Lung (tissue), 11 donors: ENCODE measurements at regions not wholly inside any gene's neighbourhood (a gene's known extent, or its start where the extent isn't known, plus 50 kb on each side); places are given as distances from the start of the nearest gene placed in this dataset.

Experiments
- ATAC-seq: fragments of 200-7000 bp; cut with Tn5 transposase; one replicate; pipeline ENCODE4 v1.9.1; 2020; ENCODE audit warnings: moderate number of reproducible peaks; ENCODE audit not compliant: insufficient read depth, low FRiP score
- DNase-seq, 3 donors: peaks; one replicate each; pipeline ENCODE4 v3.0.0-alpha.2; 2013 to 2017
- H3K27ac ChIP-seq, 2 donors: one replicate each; pipeline ENCODE4 v1.5.1; 2013; ENCODE audit warnings: mild to moderate bottlenecking in 2 of 2, moderate library complexity in 2 of 2, control low read depth in 1 of 2, inconsistent platforms in 1 of 2, low read depth in 1 of 2, low read length in 1 of 2
- H3K27me3 ChIP-seq, 3 donors: one replicate each; pipeline ENCODE4 v1.5.1; 2013; ENCODE audit warnings: low read length in 2 of 3; ENCODE audit not compliant: control insufficient read depth in 3 of 3, insufficient read depth in 3 of 3
- H3K36me3 ChIP-seq, 4 donors: one replicate each; pipeline ENCODE4 v1.5.1; 2013; ENCODE audit warnings: low read length in 4 of 4, mild to moderate bottlenecking in 1 of 4, moderate library complexity in 1 of 4; ENCODE audit not compliant: control insufficient read depth in 4 of 4, insufficient read depth in 4 of 4
- H3K4me1 ChIP-seq, 5 donors: one replicate each; pipeline ENCODE4 v1.5.1; 2013; ENCODE audit warnings: low read length in 5 of 5, mild to moderate bottlenecking in 2 of 5, moderate library complexity in 1 of 5; ENCODE audit not compliant: control insufficient read depth in 5 of 5, insufficient read depth in 5 of 5
- H3K4me3 ChIP-seq: one replicate; pipeline ENCODE4 v1.5.1; 2013; ENCODE audit warnings: mild to moderate bottlenecking, control low read depth, moderate library complexity
- H3K9ac ChIP-seq, 2 donors: one replicate each; pipeline ENCODE4 v1.5.1; 2013; ENCODE audit warnings: low read length in 2 of 2, control low read depth in 1 of 2; ENCODE audit not compliant: insufficient read depth in 1 of 2
- H3K9me3 ChIP-seq, 4 donors: one replicate each; pipeline ENCODE4 v1.5.1; 2013; ENCODE audit warnings: low read length in 3 of 4, mild to moderate bottlenecking in 1 of 4, moderate library complexity in 1 of 4; ENCODE audit not compliant: control insufficient read depth in 4 of 4, insufficient read depth in 3 of 4
- WGBS, 2 donors: extraction: QIAGEN DNeasy Blood & Tissue Kit; methylation state at CpG; one replicate each; pipeline ENCODE4 v1.1.7; 2013; 5-methylcytosine and 5-hydroxymethylcytosine counted together
- TF ChIP-seq, protein P1 (sequence below): IDR thresholded peaks from 2 replicates; pipeline ENCODE4 v1.5.1; 2012; ENCODE audit warnings: mild to moderate bottlenecking; ENCODE audit errors: control extremely low read depth, extremely low read depth
- donor health status: control.
- donor health status: control.
- donor health status: Bipolar disorder and iron deficiency.
- donor health status: healthy.
- donor health status: DM: yes; HTN: yes; CAD: no.

DNA sequence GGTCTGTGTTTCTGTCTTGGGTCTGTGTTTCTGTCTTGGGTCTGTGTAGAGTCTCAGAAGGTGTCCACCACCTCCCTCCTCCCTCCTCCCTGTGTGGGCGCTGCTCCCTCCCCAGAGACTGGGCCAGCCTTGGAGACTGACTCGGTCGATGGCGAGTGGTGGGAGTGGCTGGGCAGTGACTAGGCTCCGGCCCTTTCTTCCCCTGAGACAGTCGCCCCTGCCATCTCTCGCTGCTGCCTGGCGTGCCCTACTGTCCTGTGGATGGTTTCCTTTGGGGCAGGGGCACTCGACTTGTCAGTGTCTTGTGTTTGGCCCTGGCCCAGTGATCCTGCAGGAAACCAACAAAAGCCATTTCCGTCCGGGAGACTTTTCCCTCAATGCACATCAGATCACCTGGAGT, 215.8 kb downstream of the NDUFA10 start:
- ATAC-seq: no peak
- TF ChIP-seq, protein P1, sequence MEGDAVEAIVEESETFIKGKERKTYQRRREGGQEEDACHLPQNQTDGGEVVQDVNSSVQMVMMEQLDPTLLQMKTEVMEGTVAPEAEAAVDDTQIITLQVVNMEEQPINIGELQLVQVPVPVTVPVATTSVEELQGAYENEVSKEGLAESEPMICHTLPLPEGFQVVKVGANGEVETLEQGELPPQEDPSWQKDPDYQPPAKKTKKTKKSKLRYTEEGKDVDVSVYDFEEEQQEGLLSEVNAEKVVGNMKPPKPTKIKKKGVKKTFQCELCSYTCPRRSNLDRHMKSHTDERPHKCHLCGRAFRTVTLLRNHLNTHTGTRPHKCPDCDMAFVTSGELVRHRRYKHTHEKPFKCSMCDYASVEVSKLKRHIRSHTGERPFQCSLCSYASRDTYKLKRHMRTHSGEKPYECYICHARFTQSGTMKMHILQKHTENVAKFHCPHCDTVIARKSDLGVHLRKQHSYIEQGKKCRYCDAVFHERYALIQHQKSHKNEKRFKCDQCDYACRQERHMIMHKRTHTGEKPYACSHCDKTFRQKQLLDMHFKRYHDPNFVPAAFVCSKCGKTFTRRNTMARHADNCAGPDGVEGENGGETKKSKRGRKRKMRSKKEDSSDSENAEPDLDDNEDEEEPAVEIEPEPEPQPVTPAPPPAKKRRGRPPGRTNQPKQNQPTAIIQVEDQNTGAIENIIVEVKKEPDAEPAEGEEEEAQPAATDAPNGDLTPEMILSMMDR: no peak
- no peak overlapping the region for H3K27ac ChIP-seq
- H3K9ac ChIP-seq: no peak overlapping the region
- H3K4me3 ChIP-seq: no peak overlapping the region
- no peaks in the 10 kb centered on the region for H3K9me3 ChIP-seq
- peaks cover 0 to 8% (median 5%) of the 10 kb centered on the region in 5 donors for H3K4me1 ChIP-seq
- H3K27me3 ChIP-seq: no peaks in the 10 kb centered on the region
- WGBS, 2 donors: 81% methylated on average over 11 of the region's 11 CpGs
- no peak for DNase-seq
- H3K36me3 ChIP-seq: no peaks in the 10 kb centered on the region

GRCh38 chr2:239807568-239807967, 217.6 kb downstream of the NDUFA10 start:
- Histone ChIP-seq H3K4me3 (no peak overlapping the region), H3K27me3 (no peaks in the 10 kb centered on the region), H3K9me3 (no peaks in the 10 kb centered on the region), H3K9ac (no peak overlapping the region), H3K36me3 (no peaks in the 10 kb centered on the region), H3K4me1 (peaks cover 0 to 5% (median 0%) of the 10 kb centered on the region in 5 donors), H3K27ac (no peak overlapping the region)
- TF ChIP-seq, protein P1: no peak
- 85 to 90% methylated on average over 10 of the region's 10 CpGs for WGBS, 2 donors
- no peak for DNase-seq
- ATAC-seq: no peak

GRCh38 chr2:239806758-239807434, 218.2 kb downstream of the NDUFA10 start:
- H3K4me3 ChIP-seq: no peak overlapping the region
- WGBS, 2 donors: 89 to 98% methylated on average over 19 of the region's 19 CpGs

More at GRCh38 chr2:239806758-239807434, 218.2 kb downstream of the NDUFA10 start:
- DNase-seq: no peak
- TF ChIP-seq, protein P1: no peak
- Histone ChIP-seq H3K9me3 (peaks cover 0 to 2% (median 0%) of the 10 kb centered on the region in 4 donors), H3K27me3 (no peaks in the 10 kb centered on the region), H3K36me3 (no peaks in the 10 kb centered on the region), H3K9ac (no peak overlapping the region), H3K4me1 (peaks cover 0 to 5% (median 3%) of the 10 kb centered on the region in 5 donors), H3K27ac (no peak overlapping the region)
- no peak for ATAC-seq
